Activated CD4-positive, CD25-positive, alpha-beta regulatory T cell treated with anti-CD3 and anti-CD28 coated beads, Interleukin-2, amount 50 U/mL, for 16 hours (primary cell): ENCODE measurements at regions not wholly inside any gene's neighbourhood (a gene's known extent, or its start where the extent isn't known, plus 50 kb on each side); places are given as distances from the start of the nearest gene placed in this dataset.

Experiments used
- DNase-seq: peaks from one replicate; pipeline ENCODE4 v3.0.0-alpha.2; 2020; ENCODE audit warnings: low read depth, low spot score

DNA sequence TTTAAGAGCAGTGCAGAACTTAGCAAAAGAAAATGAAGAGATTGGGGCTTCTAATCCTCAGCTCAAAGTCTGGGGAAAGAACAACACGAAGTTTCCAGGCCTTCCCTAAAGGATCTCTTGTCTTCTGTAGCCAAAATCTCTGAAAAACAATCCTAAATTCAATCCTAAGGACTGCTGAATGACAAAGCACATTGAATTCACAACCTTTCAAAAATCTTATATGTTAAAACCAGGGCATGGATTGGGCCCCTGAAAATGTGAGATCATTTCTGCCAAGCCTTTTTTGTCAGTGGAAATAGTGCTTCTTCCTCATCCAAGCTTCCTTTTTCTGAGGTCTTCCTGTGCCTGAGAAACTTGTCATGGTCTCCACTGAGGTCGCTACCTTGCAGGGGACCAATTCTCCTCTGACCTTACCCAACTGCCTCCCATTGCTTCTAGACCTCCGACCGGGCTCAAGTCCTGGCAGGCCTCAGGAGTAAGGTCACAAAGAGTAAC, 126.2 kb upstream of the ARID1B start:
- no peak for DNase-seq

- DNase-seq, result no peak
Measured at GRCh38 chr6:156648616-156649015, 128.6 kb upstream of the ARID1B start.

DNA sequence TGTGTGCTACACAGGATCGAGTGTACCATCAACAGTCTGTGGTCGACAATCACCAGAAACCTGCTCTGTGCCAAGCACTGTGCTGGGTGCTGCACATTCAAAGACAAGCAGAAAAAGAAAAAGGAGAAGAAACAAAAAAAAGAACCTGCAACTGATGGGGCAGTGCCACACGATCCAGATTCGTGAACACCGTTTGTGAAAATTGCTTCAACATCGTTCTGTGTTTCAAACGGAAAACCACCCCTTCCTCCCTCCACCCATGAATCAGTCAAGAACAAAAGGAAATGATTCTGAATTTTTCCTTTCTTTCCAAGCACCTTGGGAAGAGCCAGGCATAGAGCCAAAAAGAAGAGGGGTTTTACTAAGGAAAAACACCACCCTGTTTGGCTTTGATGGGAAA, 129.2 kb upstream of the ARID1B start:
- no peak for DNase-seq

GRCh38 chr6:156647140-156647784, 129.9 kb upstream of the ARID1B start:
- no peak for DNase-seq

DNA sequence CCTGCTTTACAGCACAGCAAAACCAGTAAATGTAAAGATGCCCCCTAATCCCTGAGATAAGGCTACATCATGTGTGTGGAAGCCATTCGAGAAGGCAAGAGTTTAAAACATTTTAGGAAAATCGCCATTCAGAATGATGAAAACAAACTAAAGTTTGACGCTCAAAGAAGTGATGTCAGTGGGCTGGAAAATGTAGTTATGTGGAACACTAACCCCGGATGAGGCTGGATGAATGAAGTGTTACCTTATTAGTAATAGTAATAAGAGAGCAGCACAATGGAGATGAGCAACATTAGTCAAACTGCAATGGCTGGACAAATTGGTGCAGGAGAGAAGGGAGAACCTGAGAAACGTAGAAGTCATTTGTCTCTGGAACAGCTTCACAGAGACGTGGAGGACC, 130.7 kb upstream of the ARID1B start:
- no peak for DNase-seq

DNA sequence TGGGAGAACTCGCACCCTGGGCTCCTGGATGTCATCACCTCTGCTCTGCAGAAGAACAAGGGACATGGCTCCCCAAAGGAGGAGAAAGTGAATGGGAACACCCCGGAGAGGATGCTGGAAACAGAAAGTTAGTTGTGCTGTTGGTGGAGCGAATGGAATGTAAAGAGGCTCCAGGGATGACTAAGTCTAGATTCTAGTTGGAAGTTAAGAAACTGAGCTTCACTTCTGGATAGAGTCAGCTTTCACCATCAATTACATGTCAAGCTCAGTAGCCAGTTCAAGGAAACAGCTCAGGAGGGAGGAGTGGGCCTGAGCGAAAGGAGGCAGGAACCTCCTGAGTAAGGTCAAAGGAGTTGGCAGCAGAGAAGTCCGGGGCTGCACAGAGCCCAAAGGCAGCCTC, 132.1 kb upstream of the ARID1B start:
- DNase-seq, result no peak

DNA sequence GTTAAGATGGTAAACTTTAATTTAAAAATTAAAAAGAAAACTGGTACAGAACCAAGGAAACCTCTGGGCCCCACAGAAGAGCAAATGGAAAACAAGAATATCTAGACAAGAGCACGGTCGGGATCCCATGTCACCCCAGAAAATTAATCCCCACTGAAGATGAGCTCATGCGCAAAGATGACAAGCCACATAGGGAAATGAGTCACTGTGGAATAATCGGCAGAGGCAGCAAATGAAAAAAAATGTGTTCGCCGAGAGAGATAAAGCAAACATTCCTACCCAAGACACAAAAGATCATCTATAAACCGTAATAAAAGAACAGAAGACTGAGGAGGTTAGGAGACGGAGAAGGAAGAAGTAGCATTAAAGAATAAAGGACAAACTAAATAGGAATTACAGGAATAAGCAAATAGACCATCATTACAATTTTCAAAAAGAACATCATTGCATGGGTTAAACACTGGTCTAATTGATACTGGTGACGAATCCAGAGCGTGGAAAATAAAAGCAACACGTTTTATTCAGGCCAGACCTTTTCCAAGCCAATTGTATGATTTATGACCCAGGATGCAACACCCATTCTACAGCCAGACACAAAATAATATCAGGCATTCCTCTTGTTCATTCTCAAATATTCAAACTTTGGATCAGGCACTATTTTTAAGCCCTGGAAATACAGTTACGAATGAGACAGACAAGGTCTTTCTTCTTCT, 138.0 kb upstream of the ARID1B start:
- DNase-seq, result no peak

DNA sequence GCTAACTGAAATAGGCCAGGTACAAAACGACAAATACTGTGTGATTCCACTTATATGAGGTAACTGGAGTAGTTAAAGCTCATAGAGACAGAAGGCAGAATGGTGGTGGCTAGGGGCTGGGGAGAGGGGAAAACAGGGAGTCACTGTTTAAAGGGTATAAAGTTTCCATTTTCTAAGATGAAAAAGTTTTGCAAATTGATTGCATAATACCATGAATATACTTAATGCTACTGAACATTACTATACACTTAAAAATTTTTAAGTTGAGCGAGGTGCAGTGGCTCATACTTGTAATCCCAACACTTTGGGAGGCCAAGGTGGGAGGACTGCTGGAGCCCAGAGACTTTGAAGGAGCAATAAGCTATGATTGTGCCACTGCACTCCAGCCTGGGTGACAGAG, 138.6 kb upstream of the ARID1B start:
- no peak for DNase-seq

DNA sequence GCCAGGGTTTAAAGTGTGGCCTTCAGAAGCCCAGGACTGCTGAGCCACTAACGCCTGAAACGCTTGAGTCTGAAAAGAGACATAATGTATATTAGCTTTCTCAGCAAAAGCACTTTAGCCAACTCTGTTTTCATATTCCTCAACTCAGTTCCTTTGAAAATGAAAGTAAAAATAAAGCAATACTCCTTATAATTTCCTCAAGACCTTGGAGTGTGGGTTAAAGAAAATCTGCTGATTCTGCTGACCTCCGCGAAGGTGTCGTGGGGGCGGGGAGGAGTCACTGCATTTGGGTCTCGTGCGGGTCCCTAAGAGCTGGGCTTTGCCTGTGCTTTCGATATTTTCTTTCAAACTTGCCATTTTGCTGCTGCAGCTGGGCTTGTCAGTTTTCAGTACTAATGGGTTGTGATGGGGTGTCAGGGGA, 142.2 kb upstream of the ARID1B start:
- no peak for DNase-seq

GRCh38 chr6:156634048-156634447, 143.1 kb upstream of the ARID1B start:
- DNase-seq, result no peak

- no peak for DNase-seq
Measured at GRCh38 chr6:156633291-156633690, 143.9 kb upstream of the ARID1B start.

- no peak for DNase-seq
Measured at GRCh38 chr6:156630613-156631302, 146.4 kb upstream of the ARID1B start.

DNA sequence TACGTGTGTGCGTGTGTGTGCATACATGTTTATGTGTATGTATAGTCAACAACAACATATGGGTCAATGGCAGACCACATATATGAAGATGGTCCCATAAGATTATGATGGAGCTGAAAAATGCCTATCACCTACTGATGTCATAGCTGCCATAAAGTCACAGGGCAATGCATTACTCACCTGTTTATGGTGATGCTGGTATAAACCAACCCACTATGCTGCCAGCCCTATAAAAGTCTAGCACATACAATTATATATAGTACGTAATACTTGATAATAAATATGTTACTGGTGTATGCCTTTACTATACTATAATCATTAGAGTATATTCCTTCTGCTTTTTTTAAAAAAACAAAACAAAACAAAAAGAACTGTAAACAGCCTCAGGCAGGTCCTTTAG, 148.4 kb upstream of the ARID1B start:
- no peak for DNase-seq

DNA sequence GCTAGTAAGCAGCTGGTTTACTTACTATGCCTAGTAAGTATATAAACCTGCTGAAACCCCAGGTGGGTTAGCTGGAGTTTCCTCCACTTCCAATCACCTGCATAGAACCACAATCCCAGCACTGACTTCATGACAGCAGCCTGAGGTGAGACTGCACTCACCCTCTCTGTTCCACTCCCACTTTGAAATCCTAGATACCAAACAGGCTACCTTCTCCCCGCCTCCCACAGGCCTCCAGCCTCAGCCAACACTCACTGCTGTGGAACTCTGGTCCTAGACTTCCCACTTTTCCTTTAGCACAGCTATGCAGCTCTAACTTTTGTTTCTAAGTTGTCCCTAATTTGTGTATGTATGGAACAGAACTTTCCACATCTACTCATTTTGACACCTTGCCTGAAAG, 149.7 kb upstream of the ARID1B start:
- no peak for DNase-seq

DNA sequence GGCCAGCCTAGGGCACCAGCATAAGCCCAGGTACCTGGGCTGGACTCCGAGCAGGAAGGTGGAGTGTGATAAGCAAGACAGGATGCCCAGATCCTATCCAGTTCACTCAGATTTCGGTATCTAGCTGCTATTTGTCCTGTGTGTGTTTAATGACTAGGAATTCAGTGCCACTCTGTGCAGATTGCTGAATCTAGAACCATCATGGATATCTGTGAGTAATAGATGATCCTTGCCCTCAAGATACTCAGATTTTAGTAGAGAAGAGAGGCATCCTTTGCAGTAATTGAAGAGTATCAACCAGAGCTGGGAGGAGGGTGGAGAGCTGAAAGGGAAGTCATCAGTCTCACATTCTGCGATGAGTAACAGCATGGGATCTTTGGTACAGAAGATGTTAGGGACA, 155.0 kb upstream of the ARID1B start:
- no peak for DNase-seq

DNA sequence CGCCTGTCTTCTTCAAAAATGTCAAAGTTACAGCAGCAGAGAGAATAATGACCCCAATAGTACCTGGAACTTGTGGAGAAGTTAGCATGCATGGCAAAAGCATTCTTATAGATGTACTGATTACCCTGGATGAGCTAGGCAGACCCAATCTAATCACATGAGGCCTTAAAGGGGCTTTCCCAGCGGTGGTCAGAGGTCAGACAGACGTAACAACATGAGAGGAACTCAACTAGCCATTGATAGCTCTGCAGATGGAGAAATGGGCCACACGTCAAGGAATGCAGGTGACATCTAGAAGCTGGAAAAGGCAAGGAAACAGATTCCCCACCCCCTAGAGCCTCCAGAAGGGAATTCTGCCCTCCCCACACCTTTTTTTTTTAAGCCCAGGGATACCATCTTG, 156.8 kb upstream of the ARID1B start:
- DNase-seq, result no peak

- DNase-seq, result no peak
Measured at GRCh38 chr6:156618600-156619205, 158.5 kb upstream of the ARID1B start.

- DNase-seq, result no peak
Measured at GRCh38 chr6:156617941-156618340, 159.2 kb upstream of the ARID1B start.

DNA sequence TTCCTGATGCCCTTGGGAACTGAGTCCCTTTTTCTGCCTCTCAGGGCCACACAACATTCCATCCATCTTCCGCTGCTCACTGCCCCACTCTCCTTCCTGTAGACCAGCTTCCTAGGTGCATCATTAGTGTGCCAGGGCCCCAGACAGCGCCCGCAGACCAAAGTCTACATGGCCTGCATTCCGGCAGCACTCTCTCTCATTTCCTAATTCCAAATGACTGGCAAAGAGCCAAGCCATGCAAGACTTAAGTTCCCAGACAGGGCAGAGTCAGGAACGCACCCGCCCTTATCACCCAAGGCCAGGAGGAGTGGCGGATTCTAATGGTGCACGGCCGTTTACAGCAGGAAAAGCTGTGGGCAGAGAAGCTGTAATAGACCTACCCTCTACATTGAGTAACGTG, 159.8 kb upstream of the ARID1B start:
- no peak for DNase-seq

DNA sequence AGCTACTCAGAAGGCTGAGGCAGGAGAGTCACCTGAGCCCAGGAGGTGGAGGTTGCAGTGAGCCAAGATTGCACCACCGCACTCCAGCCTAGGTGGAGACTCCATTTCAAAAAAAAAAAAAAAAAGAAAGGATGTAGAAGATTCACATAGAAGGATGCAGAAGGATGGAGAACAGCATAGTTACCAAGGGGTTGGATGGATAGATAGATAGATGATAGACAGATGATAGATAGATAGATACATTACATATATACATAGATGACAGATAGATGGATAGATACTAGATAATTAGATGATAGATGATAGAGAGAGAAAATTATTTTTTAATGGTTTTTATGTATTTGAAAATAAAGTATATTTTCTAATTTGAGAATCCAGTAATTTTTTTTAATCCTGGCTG, 160.7 kb upstream of the ARID1B start:
- no peak for DNase-seq

- DNase-seq, result no peak
Measured at GRCh38 chr6:156613996-156614395, 163.2 kb upstream of the ARID1B start.

DNA sequence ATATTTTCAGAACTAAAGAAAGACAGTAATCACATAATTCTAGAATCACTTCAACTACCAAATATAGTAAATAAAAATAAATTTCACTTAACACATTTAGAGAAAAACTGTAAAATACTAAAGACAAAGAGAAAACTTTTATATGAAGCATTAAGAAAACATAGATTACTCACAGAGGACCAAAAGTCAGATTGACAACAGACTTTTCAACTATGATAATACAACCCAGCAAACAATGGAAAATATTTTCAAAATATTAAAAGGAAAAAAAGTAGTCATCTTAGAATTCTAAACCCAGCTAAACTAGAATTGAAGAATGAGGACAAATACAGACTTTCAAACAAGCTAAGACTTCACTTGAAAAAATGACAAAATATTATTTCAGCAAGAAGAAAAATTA, 164.8 kb upstream of the ARID1B start:
- DNase-seq, result no peak

DNA sequence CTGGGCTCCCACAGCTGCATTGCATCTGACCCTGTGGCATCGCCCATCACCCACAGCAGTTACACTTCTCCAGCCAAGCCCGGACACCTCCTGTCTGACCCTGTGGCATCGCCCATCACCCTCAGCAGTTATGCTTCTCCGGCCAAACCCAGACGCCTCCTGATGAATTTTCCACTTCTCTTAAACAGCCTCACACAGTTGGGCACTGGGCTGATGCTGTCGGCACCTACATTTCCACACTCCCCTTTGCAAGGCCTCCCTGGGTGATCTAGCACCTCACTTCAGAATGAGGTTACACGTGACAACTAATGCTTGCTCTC, 175.2 kb upstream of the ARID1B start:
- no peak for DNase-seq
